B cell (primary cell): ENCODE measurements at regions not wholly inside any gene's neighbourhood (a gene's known extent, or its start where the extent isn't known, plus 50 kb on each side); places are given as distances from the start of the nearest gene placed in this dataset.

Source experiments
- ATAC-seq: fragments of 200-7000 bp; cut with Tn5 transposase; one replicate; pipeline ENCODE4 v1.10.0; 2021; ENCODE audit warnings: low read depth, mild to moderate bottlenecking, moderate number of reproducible peaks, moderate library complexity
- CTCF ChIA-PET: fragments of 350-600 bp; sonication (Branson Sonifier 250); formaldehyde crosslinking; loops from one replicate; lab custom pipeline; 2021; ENCODE audit warnings: antibody characterized with exemption, inconsistent platforms; lab: Charles Lee
- POLR2A ChIA-PET: fragments of 350-600 bp; sonication (Branson Sonifier 250); formaldehyde crosslinking; loops from one replicate; lab custom pipeline; 2021; ENCODE audit warnings: antibody characterized with exemption; lab: Charles Lee
- DNase-seq: peaks from one replicate; pipeline ENCODE4 v3.0.0; 2013
- H2AFZ ChIP-seq: 2 replicates; pipeline ENCODE4 v1.6.1; 2012; ENCODE audit warnings: mild to moderate bottlenecking, low read depth, low read length; ENCODE audit not compliant: insufficient read depth, poor library complexity, severe bottlenecking
- H3K27ac ChIP-seq, 2 donors: 1 replicate in 1 of 2; 2 replicates in 1 of 2; pipeline ENCODE4 v1.5.1; 2012 to 2013; ENCODE audit warnings: low read length in 2 of 2, mild to moderate bottlenecking in 2 of 2, moderate library complexity in 1 of 2
- H3K27me3 ChIP-seq, 4 experiments: fragments of 200-600 bp in 1 of 4; sonication (generic) in 1 of 4; replicated peaks in 1 of 4; 1 replicate in 2 of 4; 2 replicates in 2 of 4; pipeline versions ENCODE4 v1.6.1 to v1.7.0; 2013 to 2016; ENCODE audit warnings: low read length in 3 of 4, mild to moderate bottlenecking in 2 of 4, mixed read lengths in 1 of 4, moderate library complexity in 1 of 4; ENCODE audit not compliant: insufficient read depth in 4 of 4, control insufficient read depth in 3 of 4; ENCODE audit errors: control extremely low read depth in 1 of 4
- H3K36me3 ChIP-seq, 2 experiments: replicated peaks in 1 of 2; 1 replicate in 1 of 2; 2 replicates in 1 of 2; pipeline versions ENCODE4 v1.6.1 to v1.7.1; 2013; ENCODE audit warnings: low read length in 1 of 2; ENCODE audit not compliant: insufficient read depth in 2 of 2, control insufficient read depth in 1 of 2; ENCODE audit errors: control extremely low read depth in 1 of 2, extremely low read depth in 1 of 2
- H3K4me1 ChIP-seq, 2 donors: fragments of 200-600 bp in 1 of 2; sonication (generic) in 1 of 2; 1 replicate in 1 of 2; 2 replicates in 1 of 2; pipeline versions ENCODE4 v1.5.1 to v1.6.1; 2013 to 2017; ENCODE audit warnings: low read length in 2 of 2; ENCODE audit not compliant: control insufficient read depth in 2 of 2, insufficient read depth in 2 of 2
- H3K4me2 ChIP-seq: replicated peaks from 2 replicates; pipeline ENCODE3; 2012; ENCODE audit warnings: mild to moderate bottlenecking, low read depth, low read length; ENCODE audit not compliant: poor library complexity, severe bottlenecking
- H3K4me3 ChIP-seq, 5 experiments: fragments of 200-600 bp in 1 of 5; sonication (generic) in 1 of 5; 1 replicate in 3 of 5; 2 replicates in 2 of 5; pipeline versions ENCODE4 v1.5.1 to v1.7.0; 2011 to 2016; ENCODE audit warnings: low read length in 4 of 5, mild to moderate bottlenecking in 4 of 5, low read depth in 2 of 5, control low read depth in 1 of 5, moderate library complexity in 1 of 5; ENCODE audit not compliant: insufficient read depth in 1 of 5; ENCODE audit errors: control extremely low read depth in 1 of 5, extremely low read depth in 1 of 5
- H3K79me2 ChIP-seq: fragments of 200-600 bp; sonication (generic); one replicate; pipeline ENCODE4 v1.6.0; 2016; ENCODE audit warnings: low read length; ENCODE audit not compliant: control insufficient read depth, insufficient read depth
- H3K9ac ChIP-seq: fragments of 200-600 bp; sonication (generic); 2 replicates; pipeline ENCODE4 v1.6.1; 2017; ENCODE audit warnings: mild to moderate bottlenecking, low read length, moderate library complexity
- H3K9me3 ChIP-seq, 3 donors: one replicate each; pipeline versions ENCODE4 v1.6.1 to v1.7.1; 2013; ENCODE audit warnings: low read length in 2 of 3; ENCODE audit not compliant: control insufficient read depth in 2 of 3, insufficient read depth in 1 of 3; ENCODE audit errors: control extremely low read depth in 1 of 3
- H4K20me1 ChIP-seq: 2 replicates; pipeline ENCODE4 v1.6.0; 2012; ENCODE audit warnings: mild to moderate bottlenecking, low read length; ENCODE audit not compliant: insufficient read depth, control insufficient read depth, poor library complexity, severe bottlenecking
- H3K27ac Mint-ChIP-seq: one replicate; pipeline ENCODE4 v1.8.0; 2021; ENCODE audit warnings: mixed read lengths
- H3K27me3 Mint-ChIP-seq: one replicate; pipeline ENCODE4 v1.8.0; 2021; ENCODE audit warnings: mixed read lengths
- H3K4me1 Mint-ChIP-seq: one replicate; pipeline ENCODE4 v1.8.0; 2021; ENCODE audit warnings: mixed read lengths
- H3K4me3 Mint-ChIP-seq: one replicate; pipeline ENCODE4 v1.8.0; 2021; ENCODE audit warnings: mixed read lengths
- H3K9me3 Mint-ChIP-seq: one replicate; pipeline ENCODE4 v1.8.0; 2022; ENCODE audit warnings: mixed read lengths; ENCODE audit not compliant: insufficient read depth
- CTCF ChIP-seq: fragments of 200-600 bp; IDR thresholded peaks from one replicate; pipeline ENCODE4 v1.8.0; 2022; ENCODE audit warnings: antibody characterized with exemption, mild to moderate bottlenecking
- EZH2 ChIP-seq: IDR thresholded peaks from 2 replicates; pipeline ENCODE4 v1.6.1; 2012; ENCODE audit warnings: borderline replicate concordance, low read depth, mild to moderate bottlenecking, moderate library complexity, low read length; ENCODE audit not compliant: insufficient read depth, poor library complexity, severe bottlenecking
- WGBS: methylation state at CpG from one replicate; pipeline ENCODE4 v1.1.5; 2013; ENCODE audit warnings: missing lambda C conversion rate; ENCODE audit not compliant: insufficient coverage; 5-methylcytosine and 5-hydroxymethylcytosine counted together
- intact Hi-C: fragments of 100-400 bp; cut with micrococcal nuclease; formaldehyde crosslinking; loops from one replicate; pipeline ENCODE4 v1.10.0; 2022

GRCh38 chr9:99572567-99572966, 249.1 kb upstream of the NR4A3 start:
- Histone ChIP-seq H3K4me1 (no peaks in the 10 kb centered on the region), H3K79me2 (no peaks in the 10 kb centered on the region), H3K9me3 (no peaks in the 10 kb centered on the region), H3K27ac (no peak overlapping the region), H3K4me3 (no peak overlapping the region), H4K20me1 (no peaks in the 10 kb centered on the region), H3K36me3 (no peaks in the 10 kb centered on the region), H3K9ac (no peak overlapping the region), H3K27me3 (no peaks in the 10 kb centered on the region), H2AFZ (no peak overlapping the region), H3K4me2 (no peak overlapping the region)
- DNase-seq (no peak), ATAC-seq (no peak)
- TF ChIP-seq CTCF: no peak
- no peak for TF ChIP-seq EZH2
- ChIA-PET POLR2A (no interaction called here), CTCF (no interaction called here)
- Mint-ChIP-seq H3K4me1 (peaks cover 1% of the 10 kb centered on the region), H3K27me3 (peaks cover 4% of the 10 kb centered on the region), H3K9me3 (no peaks in the 10 kb centered on the region), H3K4me3 (no peak overlapping the region), H3K27ac (no peak overlapping the region)
- 91% methylated on average over 4 of the region's 4 CpGs for WGBS
- intact Hi-C loops: no loop called here

GRCh38 chr9:99573085-99573484, 248.6 kb upstream of the NR4A3 start:
- Histone ChIP-seq H3K9ac (no peak overlapping the region), H3K9me3 (no peaks in the 10 kb centered on the region), H3K79me2 (no peaks in the 10 kb centered on the region), H4K20me1 (no peaks in the 10 kb centered on the region), H3K27ac (no peak overlapping the region), H2AFZ (no peak overlapping the region), H3K27me3 (no peaks in the 10 kb centered on the region), H3K36me3 (no peaks in the 10 kb centered on the region), H3K4me2 (no peak overlapping the region), H3K4me1 (no peaks in the 10 kb centered on the region), H3K4me3 (no peak overlapping the region)
- WGBS: 95% methylated on average over 4 of the region's 5 CpGs
- POLR2A ChIA-PET: no interaction called here
- no peak for TF ChIP-seq EZH2
- TF ChIP-seq CTCF: no peak
- CTCF ChIA-PET: interaction anchor here (0.6 kb wide), 1 partner anchor 408 kb away, joined by 3 read pairs; no protein-coding TSS in a partner anchor
- ATAC-seq (no peak), DNase-seq (no peak)
- no peaks in the 10 kb centered on the region for H3K9me3 Mint-ChIP-seq
- peaks cover 4% of the 10 kb centered on the region for H3K27me3 Mint-ChIP-seq
- no peak overlapping the region for H3K4me3 Mint-ChIP-seq
- no peaks in the 10 kb centered on the region for H3K4me1 Mint-ChIP-seq
- H3K27ac Mint-ChIP-seq: no peak overlapping the region
- intact Hi-C loops: no loop called here
